IPS DF 6.9 (cell line): ENCODE measurements at regions not wholly inside any gene's neighbourhood (a gene's known extent, or its start where the extent isn't known, plus 50 kb on each side); places are given as distances from the start of the nearest gene placed in this dataset.

ENCODE experiments used
- DNase-seq: peaks from one replicate; pipeline ENCODE4 v3.0.0-alpha.2; 2013; ENCODE audit warnings: low read depth, low spot score
- H3K27ac ChIP-seq: one replicate; pipeline ENCODE4 v1.5.1; 2013; ENCODE audit warnings: low read length, control low read depth
- H3K27me3 ChIP-seq: 2 replicates; pipeline ENCODE4 v1.6.1; 2013; ENCODE audit warnings: mild to moderate bottlenecking, low read length; ENCODE audit not compliant: control insufficient read depth, insufficient read depth
- H3K36me3 ChIP-seq: 2 replicates; pipeline ENCODE4 v1.6.1; 2013; ENCODE audit warnings: low read length; ENCODE audit not compliant: control insufficient read depth, insufficient read depth
- H3K4me1 ChIP-seq: 2 replicates; pipeline ENCODE4 v1.6.1; 2013; ENCODE audit warnings: low read length; ENCODE audit not compliant: control insufficient read depth, insufficient read depth
- H3K4me3 ChIP-seq: 2 replicates; pipeline ENCODE4 v1.5.1; 2013; ENCODE audit warnings: mild to moderate bottlenecking, low read length
- H3K9me3 ChIP-seq: 2 replicates; pipeline ENCODE4 v1.6.1; 2013; ENCODE audit warnings: low read length, inconsistent platforms; ENCODE audit not compliant: control insufficient read depth, insufficient read depth
- WGBS: extraction: QIAGEN DNeasy Blood & Tissue Kit; methylation state at CpG from one replicate; pipeline ENCODE4 v1.1.7; 2013; ENCODE audit warnings: mixed read lengths, missing lambda C conversion rate; ENCODE audit not compliant: insufficient read length, insufficient coverage; 5-methylcytosine and 5-hydroxymethylcytosine counted together

DNA sequence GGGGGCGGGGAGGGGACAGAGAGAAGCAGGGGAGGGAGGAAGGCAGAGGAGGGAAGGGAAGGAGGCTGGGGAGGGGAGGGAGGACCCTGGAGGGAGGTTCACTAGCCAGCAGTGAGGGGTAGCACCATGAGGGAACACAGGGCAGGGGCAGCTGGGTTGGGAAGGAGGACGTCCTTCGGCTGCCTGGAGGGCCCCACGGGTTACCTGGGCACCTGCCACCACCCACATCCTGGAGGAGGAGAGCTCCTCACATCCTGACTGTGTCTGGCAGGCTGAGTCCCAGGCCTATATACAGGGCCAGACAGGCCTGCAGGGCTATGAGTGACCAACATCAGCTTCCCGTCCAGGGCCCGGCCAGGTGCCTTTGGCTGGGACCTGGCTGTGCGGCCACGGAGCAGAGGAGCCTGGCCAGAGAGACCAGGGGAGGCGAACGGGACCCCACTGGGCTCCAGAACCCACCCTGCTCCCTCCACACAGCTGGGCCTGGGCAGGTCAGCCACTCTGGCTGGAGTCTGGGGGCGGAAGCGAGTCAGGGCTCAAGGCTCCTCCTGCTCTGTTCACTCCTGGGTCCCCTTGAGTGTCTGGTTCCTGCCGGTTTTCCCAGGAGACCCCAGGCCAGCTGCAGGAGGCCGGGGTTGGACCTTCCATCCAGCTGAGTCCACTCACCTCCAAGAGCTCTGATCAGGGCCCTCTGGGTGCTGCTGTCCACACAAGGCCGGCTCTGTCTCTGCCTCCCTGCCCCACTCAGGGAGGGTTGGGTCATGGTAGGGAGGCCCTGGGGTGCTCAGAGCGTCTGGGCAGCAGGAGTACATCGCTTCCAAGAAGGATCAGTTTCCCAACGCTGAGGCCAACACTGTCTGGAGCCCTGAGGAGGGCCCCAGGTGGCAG lies 677.7 kb downstream of the BRD1 start:
- Histone ChIP-seq H3K27ac (no peak overlapping the region), H3K9me3 (peaks cover 33% of the 10 kb centered on the region), H3K27me3 (no peaks in the 10 kb centered on the region), H3K4me3 (no peak overlapping the region), H3K4me1 (no peaks in the 10 kb centered on the region), H3K36me3 (no peaks in the 10 kb centered on the region; the same call in 1 of the 2 replicates)
- DNase-seq, result no peak
- WGBS, result no CpG with 5 or more reads among the region's 18 CpGs

DNA sequence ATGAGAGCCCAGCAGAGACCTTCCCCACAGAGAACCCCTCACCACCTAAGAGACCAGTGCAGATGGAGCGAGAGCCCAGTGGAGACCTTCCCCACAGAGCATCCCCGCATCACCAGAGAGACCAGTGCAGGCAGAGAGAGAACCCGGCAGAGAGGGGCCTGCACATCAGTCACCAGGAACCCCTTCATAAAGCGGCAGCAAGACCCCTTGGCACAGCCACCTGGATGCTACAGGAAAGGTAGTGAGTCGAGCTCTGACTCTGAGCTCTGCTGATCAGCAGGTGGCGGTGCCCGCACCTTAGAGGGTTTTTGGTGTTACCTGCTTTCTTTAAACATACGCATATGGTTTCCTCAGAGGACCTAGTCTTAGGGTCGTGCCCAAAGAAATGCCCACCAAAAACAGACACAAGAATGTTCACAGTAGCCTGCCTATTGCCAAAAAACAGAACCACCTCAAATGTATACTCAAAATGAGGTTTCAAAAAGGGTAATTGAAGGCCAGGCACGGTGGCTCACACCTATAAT lies 678.7 kb downstream of the BRD1 start:
- Histone ChIP-seq H3K27ac (no peak overlapping the region), H3K9me3 (peaks cover 32% of the 10 kb centered on the region), H3K36me3 (no peaks in the 10 kb centered on the region; the same call in 1 of the 2 replicates), H3K4me3 (no peak overlapping the region), H3K27me3 (no peaks in the 10 kb centered on the region), H3K4me1 (no peaks in the 10 kb centered on the region)
- DNase-seq, result no peak
- WGBS, result no CpG with 5 or more reads among the region's 10 CpGs

DNA sequence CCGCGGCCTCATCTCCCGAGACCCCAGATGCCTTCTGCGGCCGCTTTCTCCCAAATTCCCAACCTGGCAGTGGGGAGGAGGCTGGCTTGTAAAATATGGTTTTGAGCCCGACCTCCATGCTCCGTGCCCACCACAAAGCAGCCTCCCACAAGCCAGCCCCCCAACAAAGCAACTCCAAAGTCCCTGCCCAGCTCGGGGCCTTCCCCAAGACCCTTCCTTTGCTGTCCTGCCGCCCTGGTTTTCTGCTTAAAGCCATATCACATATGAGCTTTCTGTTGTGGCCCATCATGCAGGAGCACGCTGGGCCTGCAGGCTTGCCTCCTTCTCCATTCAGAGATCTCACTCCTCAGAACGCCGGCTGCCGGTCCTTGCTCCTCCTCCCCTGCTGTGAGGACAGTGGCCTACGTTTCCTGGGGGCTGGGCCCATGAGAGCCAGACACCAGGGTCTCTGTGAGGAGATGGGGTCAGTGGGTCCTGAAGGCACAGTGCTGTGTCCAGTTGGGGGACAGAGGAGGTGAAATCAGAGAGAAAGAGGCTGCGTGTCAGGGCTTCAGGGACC lies 680.0 kb downstream of the BRD1 start:
- no peaks in the 10 kb centered on the region for H3K4me1 ChIP-seq
- no peak overlapping the region for H3K27ac ChIP-seq
- H3K27me3 ChIP-seq, result no peaks in the 10 kb centered on the region
- H3K4me3 ChIP-seq, result no peak overlapping the region
- no peak for DNase-seq
- peaks cover 27% of the 10 kb centered on the region for H3K9me3 ChIP-seq
- no CpG with 5 or more reads among the region's 15 CpGs for whole genome bisulfite sequencing
- no peaks in the 10 kb centered on the region; the same call in 1 of the 2 replicates for H3K36me3 ChIP-seq

DNA sequence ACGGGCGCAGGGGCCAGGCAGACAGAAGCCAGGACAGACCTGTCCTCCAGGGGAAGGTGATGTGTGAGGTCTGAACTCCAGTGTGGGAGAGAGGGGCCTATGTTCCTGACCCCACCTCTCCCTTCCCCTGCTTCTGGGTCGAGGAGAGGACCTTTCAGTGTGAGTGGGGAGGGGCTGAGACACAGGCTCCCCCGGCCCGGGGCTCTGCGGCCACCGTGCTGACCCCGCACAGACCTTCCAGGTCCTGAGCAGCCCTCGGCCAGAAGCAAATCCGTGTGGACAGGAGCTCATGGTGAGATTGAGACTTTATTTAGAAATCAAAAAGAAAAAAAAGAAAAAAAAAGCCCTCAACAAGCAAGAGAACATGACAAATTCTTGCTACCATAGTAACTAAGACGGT lies 680.5 kb downstream of the BRD1 start:
- Histone ChIP-seq H3K4me1 (no peaks in the 10 kb centered on the region), H3K4me3 (no peak overlapping the region), H3K36me3 (no peaks in the 10 kb centered on the region; the same call in 1 of the 2 replicates), H3K27me3 (no peaks in the 10 kb centered on the region), H3K9me3 (peaks cover 29% of the 10 kb centered on the region), H3K27ac (no peak overlapping the region)
- no CpG with 5 or more reads among the region's 11 CpGs for WGBS
- no peak for DNase-seq

DNA sequence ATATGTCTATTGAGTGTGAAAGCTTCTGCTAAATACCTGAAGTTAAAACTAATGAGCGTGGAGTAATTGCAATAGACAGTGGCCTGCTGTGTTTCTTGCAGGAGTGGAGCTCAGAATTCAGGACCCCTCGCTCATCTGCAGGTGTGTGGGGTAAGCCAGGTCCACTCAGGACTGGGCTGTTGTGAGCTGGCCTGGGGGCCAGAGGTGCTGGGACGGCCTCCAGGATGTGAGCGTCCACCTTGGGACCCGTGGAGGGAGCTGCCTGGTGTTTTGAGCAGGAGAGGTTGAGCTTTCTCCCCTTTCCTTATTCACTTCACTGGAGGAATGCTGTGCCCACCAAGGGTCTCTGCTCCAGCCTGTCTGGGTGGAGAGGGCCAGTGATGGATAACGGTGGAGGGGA lies 681.2 kb downstream of the BRD1 start:
- Histone ChIP-seq H3K4me1 (no peaks in the 10 kb centered on the region), H3K27ac (no peak overlapping the region), H3K9me3 (peaks cover 32% of the 10 kb centered on the region), H3K4me3 (no peak overlapping the region), H3K27me3 (no peaks in the 10 kb centered on the region), H3K36me3 (no peaks in the 10 kb centered on the region; the same call in 1 of the 2 replicates)
- WGBS, result no CpG with 5 or more reads among the region's 6 CpGs
- no peak for DNase-seq

DNA sequence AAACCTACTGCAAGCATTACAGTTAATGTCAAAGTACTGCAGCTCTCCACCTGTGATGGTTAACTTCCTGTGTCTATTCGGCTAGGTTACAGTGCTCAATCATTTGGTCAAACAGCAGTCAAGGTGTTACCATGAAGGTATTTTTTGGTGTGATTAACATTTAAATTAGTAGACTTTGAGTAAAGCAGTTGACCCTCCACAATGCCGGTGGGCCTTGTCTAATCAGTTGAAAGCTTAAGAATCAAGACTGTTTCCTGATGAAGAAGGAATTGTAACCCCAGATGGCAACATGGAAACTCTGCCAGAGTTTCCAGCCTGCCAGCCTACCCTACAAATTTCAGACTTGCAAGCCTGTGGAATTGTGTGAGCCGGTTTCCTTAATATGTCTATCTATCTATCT lies 683.9 kb downstream of the BRD1 start:
- Histone ChIP-seq H3K27me3 (no peaks in the 10 kb centered on the region), H3K9me3 (peaks cover 26% of the 10 kb centered on the region), H3K36me3 (no peaks in the 10 kb centered on the region), H3K27ac (no peak overlapping the region), H3K4me1 (no peaks in the 10 kb centered on the region), H3K4me3 (no peak overlapping the region)
- no CpG with 5 or more reads among the region's 3 CpGs for WGBS
- no peak for DNase-seq

DNA sequence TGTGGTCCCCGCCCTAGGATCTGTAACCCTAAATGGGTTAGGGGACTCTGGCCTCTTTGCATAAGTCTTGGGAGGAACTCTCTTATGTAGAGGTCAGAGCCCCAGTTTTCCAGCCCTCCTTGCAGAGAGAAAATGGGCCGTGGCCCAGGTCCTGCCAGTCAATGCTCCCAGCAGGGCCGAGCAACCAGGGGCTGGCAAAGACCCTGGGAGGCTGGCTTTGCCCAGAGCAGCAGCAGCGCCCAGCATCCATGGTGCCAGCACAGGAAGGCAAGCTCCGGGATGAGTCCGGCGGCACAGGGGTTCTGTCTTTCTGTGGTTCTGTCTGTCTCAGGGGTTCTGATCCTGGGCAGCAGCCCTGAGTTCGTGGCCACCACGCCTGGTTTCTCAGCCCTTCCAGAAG lies 684.8 kb downstream of the BRD1 start:
- Histone ChIP-seq H3K27me3 (no peaks in the 10 kb centered on the region), H3K9me3 (peaks cover 23% of the 10 kb centered on the region), H3K27ac (no peak overlapping the region), H3K4me3 (no peak overlapping the region), H3K36me3 (no peaks in the 10 kb centered on the region), H3K4me1 (no peaks in the 10 kb centered on the region)
- WGBS, result no CpG with 5 or more reads among the region's 9 CpGs
- no peak for DNase-seq

DNA sequence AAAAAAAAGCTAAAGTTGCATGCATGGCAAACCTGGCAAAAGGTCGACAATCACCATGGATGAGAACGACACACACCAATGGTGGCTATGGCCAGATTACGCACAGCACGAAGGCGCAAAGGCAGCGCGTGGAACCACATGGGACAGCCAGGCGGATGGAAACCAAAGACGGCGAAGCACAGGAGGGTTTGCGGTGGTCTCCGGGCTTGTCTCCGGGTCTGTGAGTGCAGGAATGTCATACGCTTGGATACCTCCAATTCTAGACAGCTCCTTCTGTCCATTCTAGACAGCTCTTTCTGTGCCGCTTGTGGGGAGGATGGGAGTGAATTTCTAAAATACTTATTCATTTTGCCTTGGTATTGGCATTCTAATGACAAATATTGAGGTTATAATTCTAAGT lies 685.4 kb downstream of the BRD1 start:
- Histone ChIP-seq H3K27me3 (no peaks in the 10 kb centered on the region), H3K9me3 (peaks cover 24% of the 10 kb centered on the region), H3K27ac (no peak overlapping the region), H3K36me3 (no peaks in the 10 kb centered on the region; the same call in 1 of the 2 replicates), H3K4me3 (no peak overlapping the region), H3K4me1 (no peaks in the 10 kb centered on the region)
- DNase-seq, result no peak
- WGBS, result no CpG with 5 or more reads among the region's 15 CpGs

DNA sequence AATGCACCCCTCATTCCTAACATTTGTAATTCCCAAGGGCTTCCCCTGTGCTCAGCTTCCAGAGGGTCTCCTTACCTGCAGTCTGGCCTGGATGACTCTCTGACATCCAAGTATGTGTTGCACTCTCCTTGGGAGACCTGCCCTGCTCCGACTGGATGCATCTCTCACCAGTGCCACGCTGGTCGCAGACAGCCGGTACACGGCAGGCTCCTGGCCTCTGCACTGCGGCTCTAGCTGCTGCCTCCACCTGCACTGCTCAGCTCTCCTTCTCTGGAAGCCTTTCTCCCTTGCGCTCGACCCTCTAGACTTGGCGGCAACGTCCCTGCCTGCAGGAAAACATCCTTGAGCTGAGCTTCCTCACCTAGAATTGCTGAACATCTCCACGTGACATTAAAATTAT lies 685.9 kb downstream of the BRD1 start:
- Histone ChIP-seq H3K4me3 (no peak overlapping the region), H3K27me3 (no peaks in the 10 kb centered on the region), H3K36me3 (no peaks in the 10 kb centered on the region; the same call in 1 of the 2 replicates), H3K9me3 (peaks cover 29% of the 10 kb centered on the region), H3K27ac (no peak overlapping the region), H3K4me1 (no peaks in the 10 kb centered on the region)
- no peak for DNase-seq
- WGBS, result no CpG with 5 or more reads among the region's 11 CpGs

DNA sequence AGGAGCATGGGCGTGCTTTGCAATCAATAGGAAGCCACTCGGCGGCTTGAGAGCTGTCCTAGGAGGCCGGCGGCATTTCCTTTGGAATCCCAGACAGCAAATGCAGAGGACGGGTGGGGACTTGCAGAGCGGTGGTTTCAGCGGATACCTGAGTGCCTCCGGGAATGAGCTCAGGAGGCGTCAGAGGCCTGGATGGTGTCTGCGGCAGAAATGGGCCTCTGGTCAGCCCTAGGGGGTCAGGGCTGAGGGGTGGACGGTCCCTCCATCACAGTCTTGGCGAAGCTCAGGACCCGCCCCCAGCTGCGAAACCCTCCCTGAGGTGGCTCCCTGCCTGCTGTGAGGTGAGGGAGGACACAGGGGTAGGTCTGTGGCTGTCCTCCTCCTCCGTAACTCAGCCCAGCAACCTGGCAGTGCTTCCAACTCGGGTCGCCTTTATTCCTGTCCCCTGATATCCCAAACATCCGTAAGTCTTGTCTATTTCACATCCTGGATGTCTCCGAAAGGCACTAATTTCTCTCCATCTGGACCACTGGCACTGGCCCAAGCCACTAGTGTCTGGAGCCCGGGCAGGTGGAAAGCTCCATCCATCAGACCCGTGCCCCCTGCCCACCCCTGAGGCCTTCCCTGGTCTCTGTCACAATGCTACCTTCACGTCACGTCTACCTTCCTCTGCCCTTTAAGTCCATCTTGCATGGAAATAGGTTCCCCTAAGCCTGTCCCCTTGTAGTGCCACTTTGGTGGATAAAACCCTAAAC lies 686.6 kb downstream of the BRD1 start:
- Histone ChIP-seq H3K4me3 (no peak overlapping the region), H3K36me3 (no peaks in the 10 kb centered on the region; the same call in 1 of the 2 replicates), H3K27me3 (no peaks in the 10 kb centered on the region), H3K27ac (no peak overlapping the region), H3K4me1 (no peaks in the 10 kb centered on the region), H3K9me3 (peaks cover 29% of the 10 kb centered on the region)
- no peak for DNase-seq
- no CpG with 5 or more reads among the region's 24 CpGs for WGBS
